ENCODE measurements at regions not wholly inside any gene's neighbourhood (a gene's known extent, or its start where the extent isn't known, plus 50 kb on each side); places are given as distances from the start of the nearest gene placed in this dataset.

GRCh38 chr18:38941711-38942561, 1376.3 kb upstream of the CELF4 start:
- Histone ChIP-seq H3K4me3 (ENCODE audit: low read length) (peak overlapping the region; percentile 22), H3K27me3 (ENCODE audit: control insufficient read depth, insufficient read depth, low read length) (no peaks in the 10 kb centered on the region), H3K4me1 (ENCODE audit: control insufficient read depth, insufficient read depth, low read length) (peaks cover 12% of the 10 kb centered on the region), H3K9me3 (ENCODE audit: control insufficient read depth, insufficient read depth, low read length) (peaks cover 7% of the 10 kb centered on the region), H3K36me3 (ENCODE audit: control insufficient read depth, insufficient read depth, low read length) (no peaks in the 10 kb centered on the region), H3K27ac (ENCODE audit: low read length) (peak overlapping the region; percentile 85)
- ATAC-seq, result no peak
- H3K4me3 Mint-ChIP-seq, result peak overlapping the region; percentile 61
- peak overlapping the region; percentile 76 to 89 for H3K27ac Mint-ChIP-seq
- peaks cover 14 to 16% of the 10 kb centered on the region in 2 donors for H3K4me1 Mint-ChIP-seq
- peaks cover 8% of the 10 kb centered on the region for H3K36me3 Mint-ChIP-seq
- peaks cover 8 to 14% of the 10 kb centered on the region in 2 donors for H3K9me3 Mint-ChIP-seq
- WGBS (ENCODE audit: insufficient coverage), result 83% methylated on average over 9 of the region's 9 CpGs
- DNase-seq, result no peak
- H3K27me3 Mint-ChIP-seq (ENCODE audit: low read depth in 2 of 2), result no peaks in the 10 kb centered on the region
- no peak for TF ChIP-seq CTCF (IDR thresholded peaks at IDR 0.05)
- intact Hi-C loops (cut with micrococcal nuclease), result no loop called here

DNA sequence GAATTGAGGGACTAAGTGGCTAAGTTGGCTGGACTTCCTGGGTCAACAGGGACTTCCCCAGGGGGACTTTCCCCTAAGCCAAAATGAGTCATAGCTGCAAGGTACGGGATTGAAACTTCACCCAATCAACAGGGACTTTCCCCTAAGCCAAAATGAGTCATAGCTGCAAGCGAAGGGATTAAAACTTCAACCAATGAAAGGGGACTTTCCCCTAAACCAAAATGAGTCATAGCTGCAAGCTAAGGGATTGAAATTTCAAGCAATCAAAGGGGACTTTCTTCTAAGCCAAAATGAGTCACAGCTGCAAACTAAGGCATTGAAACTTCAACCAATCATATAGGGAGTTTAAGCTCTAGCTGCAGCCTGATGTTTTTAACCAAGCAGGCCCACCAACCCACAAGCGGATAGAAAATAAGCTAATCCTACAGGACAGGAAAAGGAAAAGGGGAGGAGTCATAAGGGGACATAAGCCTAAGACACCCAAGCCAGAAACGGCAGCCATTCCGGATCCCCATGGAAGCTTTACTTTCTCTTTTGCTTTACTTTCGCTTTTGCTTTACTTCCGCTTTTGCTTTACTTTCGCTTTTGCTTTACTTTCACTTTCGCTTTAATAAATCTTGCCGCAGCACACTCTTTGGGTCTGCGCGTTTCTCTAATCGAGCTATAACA, 1375.4 kb upstream of the CELF4 start:
- Mint-ChIP-seq H3K4me3 (peak overlapping the region; percentile 61), H3K36me3 (peaks cover 8% of the 10 kb centered on the region), H3K4me1 (peaks cover 14 to 16% of the 10 kb centered on the region in 2 donors), H3K9me3 (peaks cover 7 to 16% of the 10 kb centered on the region in 2 donors), H3K27ac (peak overlapping the region; percentile 76 to 89), H3K27me3 (ENCODE audit: low read depth in 2 of 2) (no peaks in the 10 kb centered on the region)
- H3K9me3 ChIP-seq (ENCODE audit: control insufficient read depth, insufficient read depth, low read length), result peaks cover 7% of the 10 kb centered on the region
- H3K27ac ChIP-seq (ENCODE audit: low read length), result peak overlapping the region; percentile 85
- DNase-seq (peak in 1 of 2 donors; percentile 90), ATAC-seq (peak; percentile 73 to 76 (median 75))
- 58% methylated on average over 13 of the region's 13 CpGs for WGBS (ENCODE audit: insufficient coverage)
- H3K4me3 ChIP-seq (ENCODE audit: low read length), result peak overlapping the region; percentile 22
- intact Hi-C loops (cut with micrococcal nuclease), result no loop called here
- H3K4me1 ChIP-seq (ENCODE audit: control insufficient read depth, insufficient read depth, low read length), result peaks cover 12% of the 10 kb centered on the region
- TF ChIP-seq CTCF (IDR thresholded peaks at IDR 0.05), result no peak
- no peaks in the 10 kb centered on the region for H3K27me3 ChIP-seq (ENCODE audit: control insufficient read depth, insufficient read depth, low read length)
- H3K36me3 ChIP-seq (ENCODE audit: control insufficient read depth, insufficient read depth, low read length), result no peaks in the 10 kb centered on the region

DNA sequence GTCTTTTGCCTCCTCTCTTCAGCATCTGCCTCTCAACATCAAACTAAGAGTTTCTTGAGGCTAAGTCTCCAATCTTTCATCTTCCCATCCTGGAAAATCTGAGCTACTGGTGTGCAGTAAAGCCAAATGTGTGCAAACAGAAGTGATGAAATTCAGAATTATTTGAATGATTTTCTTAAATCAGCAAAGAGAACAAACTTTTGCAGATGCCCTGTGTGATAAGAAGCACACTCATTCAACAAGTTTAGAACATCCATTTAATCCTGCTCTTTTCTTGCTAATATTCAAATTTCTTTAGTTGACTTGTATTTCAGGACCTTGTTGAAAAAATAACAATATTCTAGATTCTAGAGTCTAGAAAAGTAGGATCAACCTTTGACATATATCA, 1374.9 kb upstream of the CELF4 start:
- Histone ChIP-seq H3K4me3 (ENCODE audit: low read length) (no peak overlapping the region), H3K27me3 (ENCODE audit: control insufficient read depth, insufficient read depth, low read length) (no peaks in the 10 kb centered on the region), H3K27ac (ENCODE audit: low read length) (peak overlapping the region; percentile 85), H3K9me3 (ENCODE audit: control insufficient read depth, insufficient read depth, low read length) (peaks cover 7% of the 10 kb centered on the region), H3K36me3 (ENCODE audit: control insufficient read depth, insufficient read depth, low read length) (no peaks in the 10 kb centered on the region), H3K4me1 (ENCODE audit: control insufficient read depth, insufficient read depth, low read length) (peaks cover 12% of the 10 kb centered on the region)
- ATAC-seq (no peak), DNase-seq (no peak)
- H3K27me3 Mint-ChIP-seq (ENCODE audit: low read depth in 2 of 2), result no peaks in the 10 kb centered on the region
- intact Hi-C loops (cut with micrococcal nuclease), result no loop called here
- TF ChIP-seq CTCF (IDR thresholded peaks at IDR 0.05), result no peak
- H3K36me3 Mint-ChIP-seq, result peaks cover 8% of the 10 kb centered on the region
- no peak overlapping the region for H3K4me3 Mint-ChIP-seq
- H3K4me1 Mint-ChIP-seq, result peaks cover 14 to 16% of the 10 kb centered on the region in 2 donors
- peak overlapping the region; percentile 76 to 89 for H3K27ac Mint-ChIP-seq
- peaks cover 7 to 16% of the 10 kb centered on the region in 2 donors for H3K9me3 Mint-ChIP-seq
